Endothelial cell of umbilical vein (primary cell): ENCODE measurements at regions not wholly inside any gene's neighbourhood (a gene's known extent, or its start where the extent isn't known, plus 50 kb on each side); places are given as distances from the start of the nearest gene placed in this dataset.

ENCODE experiments used
- BruUV-seq: library from RNA; stranded (reverse); fragments of 400-500 nt; replicated peaks from 2 replicates; lab custom pipeline; 2021; lab: Mats Ljungman, UMichigan
- CTCF ChIA-PET: fragments of 300-600, 350-600 bp; sonication (Branson Sonifier 250); formaldehyde crosslinking; loops from one replicate; lab custom pipeline; 2021; ENCODE audit warnings: antibody characterized with exemption, inconsistent platforms; lab: Charles Lee
- POLR2A ChIA-PET: fragments of 300-600, 350-600 bp; sonication (Branson Sonifier 250); formaldehyde crosslinking; loops from one replicate; lab custom pipeline; 2021; ENCODE audit warnings: antibody characterized with exemption, inconsistent platforms; lab: Charles Lee
- DNase-seq: peaks from one replicate; pipeline ENCODE4 v3.0.0-alpha.2; 2011; ENCODE audit warnings: low read depth, low spot score
- FAIRE-seq: peaks from 2 replicates; lab custom pipeline; 2011; peaks lifted over from hg19 to GRCh38; lab: Jason Lieb, UNC
- H2AFZ ChIP-seq: 2 replicates; pipeline ENCODE4 v1.6.0; 2012; ENCODE audit warnings: low read depth, low read length, control low read depth, inconsistent platforms
- H3K27ac ChIP-seq: 2 replicates; pipeline ENCODE4 v1.5.1; 2011; ENCODE audit warnings: low read depth, mild to moderate bottlenecking, control low read depth, low read length, moderate library complexity; ENCODE audit not compliant: insufficient read depth
- H3K27me3 ChIP-seq, 2 experiments: 2 replicates each; pipeline versions ENCODE4 v1.6.0 to v1.6.1; 2011; ENCODE audit warnings: low read length in 2 of 2, mixed read lengths in 1 of 2; ENCODE audit not compliant: control insufficient read depth in 2 of 2, insufficient read depth in 2 of 2
- H3K36me3 ChIP-seq, 2 experiments: 2 replicates in 1 of 2; 3 replicates in 1 of 2; pipeline ENCODE4 v1.5.1; 2011; ENCODE audit warnings: low read length in 2 of 2, mild to moderate bottlenecking in 1 of 2, moderate library complexity in 1 of 2; ENCODE audit not compliant: control insufficient read depth in 2 of 2, insufficient read depth in 2 of 2; ENCODE audit errors: extremely low read depth in 1 of 2
- H3K4me1 ChIP-seq: 3 replicates; pipeline ENCODE4 v1.5.1; 2011; ENCODE audit warnings: mild to moderate bottlenecking, low read length; ENCODE audit not compliant: control insufficient read depth, insufficient read depth; ENCODE audit errors: extremely low read depth
- H3K4me2 ChIP-seq: 2 replicates; pipeline ENCODE4 v1.6.1; 2011; ENCODE audit warnings: low read length, control low read depth, mixed read lengths; ENCODE audit not compliant: insufficient read depth
- H3K4me3 ChIP-seq, 3 experiments: fragments of 200-600 bp in 1 of 3; sonication (generic), shearing (Covaris generic) in 1 of 3; replicated peaks in 1 of 3; 2 replicates each; pipeline ENCODE4 v1.5.1; 2011 to 2016; ENCODE audit warnings: control low read depth in 3 of 3, low read length in 3 of 3, mild to moderate bottlenecking in 2 of 3, inconsistent platforms in 1 of 3, low read depth in 1 of 3, moderate library complexity in 1 of 3; ENCODE audit not compliant: insufficient read depth in 1 of 3
- H3K79me2 ChIP-seq: 2 replicates; pipeline ENCODE4 v1.6.0; 2012; ENCODE audit warnings: low read length, inconsistent platforms; ENCODE audit not compliant: control insufficient read depth, insufficient read depth
- H3K9ac ChIP-seq: replicated peaks from 2 replicates; pipeline ENCODE3; 2011; ENCODE audit warnings: low read length, control low read depth; ENCODE audit not compliant: insufficient read depth; ENCODE audit errors: extremely low read depth
- H3K9me1 ChIP-seq: replicated peaks from 3 replicates; pipeline ENCODE4 v1.6.0; 2011; ENCODE audit warnings: mild to moderate bottlenecking, low read length; ENCODE audit not compliant: control insufficient read depth, insufficient read depth; ENCODE audit errors: extremely low read depth
- H3K9me3 ChIP-seq: replicated peaks from 2 replicates; pipeline ENCODE4 v1.5.1; 2012; ENCODE audit warnings: low read length, inconsistent platforms; ENCODE audit not compliant: control insufficient read depth, insufficient read depth
- H4K20me1 ChIP-seq: replicated peaks from 2 replicates; pipeline ENCODE3; 2011; ENCODE audit warnings: mild to moderate bottlenecking, low read length; ENCODE audit not compliant: control insufficient read depth, insufficient read depth; ENCODE audit errors: extremely low read depth
- EZH2 ChIP-seq: IDR thresholded peaks from 2 replicates; pipeline ENCODE4 v1.6.1; 2012; ENCODE audit warnings: borderline replicate concordance, low read depth, mild to moderate bottlenecking, moderate library complexity, low read length, inconsistent platforms; ENCODE audit not compliant: severe bottlenecking
- FOS ChIP-seq: IDR thresholded peaks from 2 replicates; pipeline ENCODE4 v1.6.1; 2011; ENCODE audit warnings: mild to moderate bottlenecking, low read length, moderate library complexity, borderline replicate concordance; ENCODE audit not compliant: insufficient read depth
- GATA2 ChIP-seq: IDR thresholded peaks from 2 replicates; pipeline ENCODE4 v1.7.0; 2011; ENCODE audit warnings: low read depth, mild to moderate bottlenecking, moderate library complexity, mixed read lengths, low read length; ENCODE audit not compliant: insufficient read length, insufficient read depth
- JUN ChIP-seq: IDR thresholded peaks from 2 replicates; pipeline ENCODE4 v1.6.1; 2011; ENCODE audit warnings: borderline replicate concordance, low read depth; ENCODE audit not compliant: insufficient read length, insufficient read depth
- MYC ChIP-seq: IDR thresholded peaks from one replicate; pipeline ENCODE4 v1.6.1; 2011; ENCODE audit warnings: mild to moderate bottlenecking, low read depth, low read length
- POLR2A ChIP-seq: IDR thresholded peaks from 2 replicates; pipeline ENCODE4 v1.6.1; 2012; ENCODE audit warnings: low read depth, mild to moderate bottlenecking, control low read depth, low read length
- POLR2AphosphoS5 ChIP-seq: IDR thresholded peaks from 2 replicates; pipeline ENCODE4 v1.6.1; 2012; ENCODE audit warnings: low read depth, mild to moderate bottlenecking, control low read depth, low read length, moderate library complexity; ENCODE audit not compliant: insufficient read depth
- dilution Hi-C: fragments of 300-500 bp; cut with MboI; formaldehyde crosslinking; loops from one replicate; pipeline ENCODE4 v1.15.0; 2019; ENCODE audit warnings: low sequenced_read_pairs; ENCODE audit not compliant: extremely low pct_ligation_motif_present
- intact Hi-C: fragments of 100-400 bp; cut with micrococcal nuclease; formaldehyde crosslinking; loops from one replicate; pipeline ENCODE4 v1.10.0; 2022
- TF ChIP-seq, protein P1 (sequence below): IDR thresholded peaks from 2 replicates; pipeline ENCODE4 v1.6.1; 2011; ENCODE audit not compliant: insufficient read depth, insufficient read length
- TF ChIP-seq, protein P2 (sequence below), 2 donors: IDR thresholded peaks; 1 replicate in 1 of 2; 2 replicates in 1 of 2; pipeline ENCODE4 v1.5.1; 2011; ENCODE audit warnings: low read length in 2 of 2, mild to moderate bottlenecking in 2 of 2, moderate library complexity in 2 of 2, control low read depth in 1 of 2, inconsistent platforms in 1 of 2, low read depth in 1 of 2; ENCODE audit not compliant: insufficient read depth in 1 of 2; ENCODE audit errors: extremely low read depth in 1 of 2

DNA sequence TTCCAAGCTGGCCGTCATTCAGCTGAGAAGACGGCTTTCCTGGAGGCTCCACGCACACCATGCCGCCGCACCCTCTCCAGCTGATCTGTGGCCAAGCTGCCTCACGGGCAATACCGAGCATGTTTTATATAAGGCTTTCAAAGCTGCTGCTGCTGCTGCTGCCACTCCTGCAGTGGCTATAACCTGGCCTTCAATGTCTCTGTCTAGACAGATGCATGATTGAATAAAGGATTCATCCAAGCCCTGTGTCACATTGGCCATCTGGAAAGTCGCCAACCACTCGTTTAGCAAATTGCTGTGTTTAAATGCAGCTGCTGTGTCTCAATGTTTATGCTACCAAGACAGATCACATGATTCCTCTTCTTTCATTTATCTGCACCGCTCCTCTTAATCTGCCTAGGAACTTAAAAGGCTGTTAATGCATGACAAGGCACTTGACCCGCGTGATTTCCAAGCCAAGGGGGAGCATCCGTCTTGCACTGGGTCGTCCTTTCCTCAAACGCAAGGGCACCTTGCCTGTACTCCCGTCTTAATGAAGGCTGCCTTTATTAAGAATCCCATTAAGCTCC lies 114.3 kb downstream of the TEX26 start:
- Histone ChIP-seq H3K4me2 (no peak overlapping the region), H2AFZ (no peak overlapping the region), H4K20me1 (no peaks in the 10 kb centered on the region), H3K27ac (no peak overlapping the region), H3K27me3 (no peaks in the 10 kb centered on the region), H3K79me2 (no peaks in the 10 kb centered on the region), H3K4me3 (no peak overlapping the region), H3K9me1 (no peaks in the 10 kb centered on the region), H3K9me3 (no peaks in the 10 kb centered on the region), H3K36me3 (no peaks in the 10 kb centered on the region), H3K9ac (no peak overlapping the region), H3K4me1 (peaks cover 35% of the 10 kb centered on the region)
- ChIA-PET CTCF (interaction anchor here (3.5 kb wide), 1 partner anchor 914 kb away, joined by 37 read pairs; no protein-coding TSS in a partner anchor), POLR2A (no interaction called here)
- DNase-seq (no peak), FAIRE-seq (no peak)
- TF ChIP-seq GATA2 (no peak), MYC (no peak), JUN (no peak), POLR2AphosphoS5 (no peak), FOS (no peak), EZH2 (no peak), POLR2A (no peak)
- TF ChIP-seq, protein P1, sequence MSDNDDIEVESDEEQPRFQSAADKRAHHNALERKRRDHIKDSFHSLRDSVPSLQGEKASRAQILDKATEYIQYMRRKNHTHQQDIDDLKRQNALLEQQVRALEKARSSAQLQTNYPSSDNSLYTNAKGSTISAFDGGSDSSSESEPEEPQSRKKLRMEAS = no peak
- TF ChIP-seq, protein P2, sequence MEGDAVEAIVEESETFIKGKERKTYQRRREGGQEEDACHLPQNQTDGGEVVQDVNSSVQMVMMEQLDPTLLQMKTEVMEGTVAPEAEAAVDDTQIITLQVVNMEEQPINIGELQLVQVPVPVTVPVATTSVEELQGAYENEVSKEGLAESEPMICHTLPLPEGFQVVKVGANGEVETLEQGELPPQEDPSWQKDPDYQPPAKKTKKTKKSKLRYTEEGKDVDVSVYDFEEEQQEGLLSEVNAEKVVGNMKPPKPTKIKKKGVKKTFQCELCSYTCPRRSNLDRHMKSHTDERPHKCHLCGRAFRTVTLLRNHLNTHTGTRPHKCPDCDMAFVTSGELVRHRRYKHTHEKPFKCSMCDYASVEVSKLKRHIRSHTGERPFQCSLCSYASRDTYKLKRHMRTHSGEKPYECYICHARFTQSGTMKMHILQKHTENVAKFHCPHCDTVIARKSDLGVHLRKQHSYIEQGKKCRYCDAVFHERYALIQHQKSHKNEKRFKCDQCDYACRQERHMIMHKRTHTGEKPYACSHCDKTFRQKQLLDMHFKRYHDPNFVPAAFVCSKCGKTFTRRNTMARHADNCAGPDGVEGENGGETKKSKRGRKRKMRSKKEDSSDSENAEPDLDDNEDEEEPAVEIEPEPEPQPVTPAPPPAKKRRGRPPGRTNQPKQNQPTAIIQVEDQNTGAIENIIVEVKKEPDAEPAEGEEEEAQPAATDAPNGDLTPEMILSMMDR (IDR thresholded peaks at IDR 0.05; ENCODE audit: extremely low read depth in 1 of 2, insufficient read depth in 1 of 2, low read depth in 1 of 2, low read length in 2 of 2) = no peak
- intact Hi-C loops (loop anchor here (5.0 to 10.0 kb wide), 3 partner anchors 86 to 682 kb away; partner anchors contain the start of gene UBE2L5), dilution Hi-C loops (no loop called here)
- BruUV-seq = no TSS peak
